KMS-11 (cell line): ENCODE measurements at regions not wholly inside any gene's neighbourhood (a gene's known extent, or its start where the extent isn't known, plus 50 kb on each side); places are given as distances from the start of the nearest gene placed in this dataset.

Experiments used
- H2AFZ ChIP-seq: fragments of 200-600 bp; sonication (generic); 2 replicates; pipeline ENCODE4 v1.6.1; 2016; ENCODE audit warnings: antibody characterized with exemption, mixed run types, low read depth
- H3K27ac ChIP-seq: fragments of 200-600 bp; sonication (generic); 2 replicates; pipeline ENCODE4 v1.6.1; 2016; ENCODE audit warnings: mild to moderate bottlenecking, mixed run types
- H3K27me3 ChIP-seq: fragments of 200-600 bp; sonication (generic); 2 replicates; pipeline ENCODE4 v1.6.1; 2017; ENCODE audit warnings: mild to moderate bottlenecking, low read depth, mixed run types, moderate library complexity; ENCODE audit not compliant: insufficient read depth
- H3K36me3 ChIP-seq: fragments of 200-600 bp; sonication (generic); 2 replicates; pipeline ENCODE4 v1.6.1; 2017; ENCODE audit warnings: mild to moderate bottlenecking, mixed run types; ENCODE audit not compliant: insufficient read depth
- H3K4me1 ChIP-seq: fragments of 200-600 bp; sonication (generic); 2 replicates; pipeline ENCODE4 v1.6.1; 2016; ENCODE audit warnings: mild to moderate bottlenecking, low read depth, mixed run types; ENCODE audit not compliant: poor library complexity, severe bottlenecking
- H3K4me2 ChIP-seq: fragments of 200-600 bp; sonication (generic); 2 replicates; pipeline ENCODE4 v1.7.0; 2016; ENCODE audit warnings: mild to moderate bottlenecking, mixed run types
- H3K4me3 ChIP-seq: fragments of 200-600 bp; sonication (generic); IDR thresholded peaks from 2 replicates; pipeline ENCODE4 v1.6.1; 2017; ENCODE audit warnings: low read depth, low read length, mixed read lengths; ENCODE audit not compliant: insufficient read depth
- H3K79me2 ChIP-seq: fragments of 200-600 bp; sonication (generic); 2 replicates; pipeline ENCODE4 v1.6.1; 2016; ENCODE audit warnings: low read depth, mixed run types; ENCODE audit not compliant: insufficient read depth
- H3K9ac ChIP-seq: fragments of 200-600 bp; sonication (generic); 2 replicates; pipeline ENCODE4 v1.6.1; 2016; ENCODE audit warnings: mild to moderate bottlenecking, mixed run types
- H4K20me1 ChIP-seq: fragments of 200-600 bp; sonication (generic); 2 replicates; pipeline ENCODE4 v1.6.1; 2016; ENCODE audit warnings: mild to moderate bottlenecking, mixed run types; ENCODE audit not compliant: insufficient read depth
- CTCF ChIP-seq: fragments of 200-600 bp; sonication (generic); conservative IDR thresholded peaks from 2 replicates; pipeline ENCODE4 v1.6.1; 2017; ENCODE audit warnings: low read depth, mild to moderate bottlenecking, antibody characterized with exemption, low read length, moderate library complexity, mixed read lengths

GRCh38 chr1:219668446-219668845 lies 55.5 kb upstream of the ZC3H11B start:
- H3K27ac ChIP-seq: no peak overlapping the region
- no peak overlapping the region for H3K9ac ChIP-seq
- H3K79me2 ChIP-seq: no peaks in the 10 kb centered on the region
- no peaks in the 10 kb centered on the region for H3K27me3 ChIP-seq
- no peaks in the 10 kb centered on the region for H4K20me1 ChIP-seq
- no peak for TF ChIP-seq CTCF
- no peak overlapping the region for H2AFZ ChIP-seq
- H3K36me3 ChIP-seq: no peaks in the 10 kb centered on the region
- no peaks in the 10 kb centered on the region for H3K4me1 ChIP-seq
- no peak overlapping the region for H3K4me3 ChIP-seq
- no peak overlapping the region for H3K4me2 ChIP-seq

- H3K27ac ChIP-seq: no peak overlapping the region
- H3K4me1 ChIP-seq: no peaks in the 10 kb centered on the region
- no peak overlapping the region for H2AFZ ChIP-seq
- H3K4me2 ChIP-seq: no peak overlapping the region
- no peak overlapping the region for H3K9ac ChIP-seq
- no peaks in the 10 kb centered on the region for H3K79me2 ChIP-seq
- TF ChIP-seq CTCF: no peak
- H3K36me3 ChIP-seq: no peaks in the 10 kb centered on the region
- H3K27me3 ChIP-seq: no peaks in the 10 kb centered on the region
- no peaks in the 10 kb centered on the region for H4K20me1 ChIP-seq
- H3K4me3 ChIP-seq: no peak overlapping the region
These were observed 53.3 kb upstream of the ZC3H11B start for GRCh38 chr1:219666242-219666641.

GRCh38 chr1:219665089-219665488 lies 52.2 kb upstream of the ZC3H11B start:
- Histone ChIP-seq H4K20me1 (no peaks in the 10 kb centered on the region), H3K9ac (no peak overlapping the region), H2AFZ (no peak overlapping the region), H3K27me3 (no peaks in the 10 kb centered on the region), H3K79me2 (no peaks in the 10 kb centered on the region), H3K4me2 (no peak overlapping the region), H3K27ac (no peak overlapping the region), H3K4me1 (peaks cover 4% of the 10 kb centered on the region), H3K36me3 (no peaks in the 10 kb centered on the region), H3K4me3 (no peak overlapping the region)
- TF ChIP-seq CTCF: no peak

GRCh38 chr1:219664310-219665029 lies 51.6 kb upstream of the ZC3H11B start:
- Histone ChIP-seq H3K36me3 (no peaks in the 10 kb centered on the region), H3K4me1 (peaks cover 11% of the 10 kb centered on the region), H3K9ac (no peak overlapping the region), H3K27me3 (no peaks in the 10 kb centered on the region), H2AFZ (no peak overlapping the region), H4K20me1 (no peaks in the 10 kb centered on the region), H3K79me2 (no peaks in the 10 kb centered on the region), H3K4me2 (no peak overlapping the region), H3K27ac (no peak overlapping the region), H3K4me3 (no peak overlapping the region)
- TF ChIP-seq CTCF: no peak
